HCT116 (cell line): ENCODE measurements at regions not wholly inside any gene's neighbourhood (a gene's known extent, or its start where the extent isn't known, plus 50 kb on each side); places are given as distances from the start of the nearest gene placed in this dataset.

Source experiments
- ATAC-seq: fragments of 200-7000 bp; cut with Tn5 transposase; 2 replicates; pipeline ENCODE4 v1.9.1; 2020; ENCODE audit warnings: mild to moderate bottlenecking, moderate library complexity
- BruUV-seq: library from RNA; stranded (reverse); fragments of 400-500 nt; replicated peaks from 2 replicates; lab custom pipeline; 2021; lab: Mats Ljungman, UMichigan
- CTCF ChIA-PET: fragments of 300-600 bp; sonication (Branson Sonifier 250); formaldehyde crosslinking; loops from one replicate; lab custom pipeline; 2021; ENCODE audit warnings: antibody characterized with exemption; lab: Charles Lee
- POLR2A ChIA-PET: fragments of 300-600, 350-600 bp; sonication (Branson Sonifier 250); formaldehyde crosslinking; loops from one replicate; lab custom pipeline; 2021; ENCODE audit warnings: antibody characterized with exemption; lab: Charles Lee
- RAD21 ChIA-PET, 2 experiments: fragments of 300-600 bp; sonication (Branson Sonifier 250); formaldehyde crosslinking; loops; one replicate each; lab custom pipeline; 2023; ENCODE audit warnings: low total read pairs in 2 of 2; ENCODE audit not compliant: uncharacterized antibody in 2 of 2, unreplicated experiment in 2 of 2, low non-redundant PET in 1 of 2; lab: Charles Lee
- DNase-seq: peaks from one replicate; pipeline ENCODE4 v3.0.0-alpha.2; 2010; ENCODE audit warnings: low read depth, low spot score
- H2AFZ ChIP-seq: fragments of 200-600 bp; shearing (Covaris generic), sonication (generic); 2 replicates; pipeline ENCODE4 v1.6.1; 2017; ENCODE audit warnings: low read depth, mixed run types, mixed read lengths, antibody characterized with exemption, low read length; ENCODE audit not compliant: poor library complexity, severe bottlenecking
- H3K27ac ChIP-seq: 2 replicates; pipeline ENCODE4 v1.5.1; 2012; ENCODE audit warnings: low read depth, low read length
- H3K27me3 ChIP-seq: fragments of 200-600 bp; sonication (generic); 2 replicates; pipeline ENCODE4 v1.6.1; 2016; ENCODE audit warnings: mixed run types, low read length, mixed read lengths; ENCODE audit not compliant: insufficient read depth
- H3K36me3 ChIP-seq, 2 experiments: fragments of 200-500 bp in 1 of 2; fragments of 200-600 bp in 1 of 2; sonication (Bioruptor generic) in 1 of 2; sonication (generic) in 1 of 2; 2 replicates each; pipeline versions ENCODE4 v1.5.1 to v1.6.1; 2014 to 2016; ENCODE audit warnings: low read length in 2 of 2, inconsistent platforms in 1 of 2, mixed read lengths in 1 of 2, mixed run types in 1 of 2; ENCODE audit not compliant: insufficient read depth in 2 of 2, control insufficient read depth in 1 of 2
- H3K4me1 ChIP-seq, 2 experiments: fragments of 200-600 bp in 1 of 2; sonication (generic) in 1 of 2; 2 replicates each; pipeline versions ENCODE4 v1.5.1 to v1.6.1; 2012 to 2017; ENCODE audit warnings: low read length in 2 of 2, inconsistent platforms in 1 of 2, mild to moderate bottlenecking in 1 of 2, mixed read lengths in 1 of 2, mixed run types in 1 of 2, moderate library complexity in 1 of 2; ENCODE audit not compliant: insufficient read depth in 2 of 2, control insufficient read depth in 1 of 2
- H3K4me2 ChIP-seq: fragments of 200-600 bp; sonication (generic); 2 replicates; pipeline ENCODE4 v1.6.1; 2017; ENCODE audit warnings: mixed run types, low read length, mixed read lengths
- H3K4me3 ChIP-seq, 2 experiments: fragments of 200-600 bp in 1 of 2; sonication (generic) in 1 of 2; replicated peaks in 1 of 2; 2 replicates each; pipeline ENCODE4 v1.5.1; 2011 to 2016; ENCODE audit warnings: low read length in 2 of 2, control low read depth in 1 of 2, low read depth in 1 of 2, mild to moderate bottlenecking in 1 of 2, mixed read lengths in 1 of 2, mixed run types in 1 of 2
- H3K79me2 ChIP-seq: fragments of 200-600 bp; sonication (generic); 2 replicates; pipeline ENCODE4 v1.6.1; 2017; ENCODE audit warnings: mild to moderate bottlenecking, mixed run types, low read length, moderate library complexity, mixed read lengths; ENCODE audit not compliant: insufficient read depth
- H3K9ac ChIP-seq: fragments of 200-600 bp; sonication (generic); 2 replicates; pipeline ENCODE4 v1.6.1; 2016; ENCODE audit warnings: low read length, mixed read lengths
- H3K9me2 ChIP-seq: fragments of 200-600 bp; sonication (generic), shearing (Covaris generic); 2 replicates; pipeline ENCODE4 v1.6.1; 2017; ENCODE audit warnings: mixed run types, mild to moderate bottlenecking, moderate library complexity; ENCODE audit not compliant: insufficient read depth
- H3K9me3 ChIP-seq, 2 experiments: fragments of 200-500 bp in 1 of 2; fragments of 200-600 bp in 1 of 2; sonication (Bioruptor generic) in 1 of 2; sonication (generic) in 1 of 2; 2 replicates each; pipeline ENCODE4 v1.6.1; 2014 to 2017; ENCODE audit warnings: low read length in 2 of 2, mixed read lengths in 2 of 2, inconsistent platforms in 1 of 2, low read depth in 1 of 2, mild to moderate bottlenecking in 1 of 2, mixed run types in 1 of 2, moderate library complexity in 1 of 2; ENCODE audit not compliant: control insufficient read depth in 1 of 2, insufficient read depth in 1 of 2
- H4K20me1 ChIP-seq: fragments of 200-600 bp; sonication (generic), shearing (Covaris generic); 2 replicates; pipeline ENCODE4 v1.6.1; 2017; ENCODE audit warnings: mixed run types, mild to moderate bottlenecking, moderate library complexity; ENCODE audit not compliant: insufficient read depth
- CBX3 ChIP-seq: IDR thresholded peaks from 2 replicates; pipeline ENCODE4 v1.6.1; 2012; ENCODE audit warnings: low read depth
- CEBPB ChIP-seq: IDR thresholded peaks from 2 replicates; pipeline ENCODE4 v1.6.1; 2012; ENCODE audit warnings: low read depth
- EGR1 ChIP-seq: IDR thresholded peaks from 2 replicates; pipeline ENCODE4 v1.6.1; 2012; ENCODE audit warnings: low read depth
- ELF1 ChIP-seq: IDR thresholded peaks from 2 replicates; pipeline ENCODE4 v1.6.1; 2012; ENCODE audit warnings: low read depth, borderline replicate concordance
- EZH2 ChIP-seq: fragments of 200-600 bp; sonication (generic); IDR thresholded peaks from 2 replicates; pipeline ENCODE4 v1.6.1; 2017; ENCODE audit warnings: antibody characterized with exemption, mixed run types
- FOSL1 ChIP-seq: IDR thresholded peaks from 2 replicates; pipeline ENCODE4 v1.6.1; 2012; ENCODE audit warnings: low read depth
- JUND ChIP-seq: IDR thresholded peaks from 2 replicates; pipeline ENCODE4 v1.6.1; 2012
- POLR2A ChIP-seq: IDR thresholded peaks from 2 replicates; pipeline ENCODE4 v1.7.0; 2011; ENCODE audit warnings: borderline replicate concordance; ENCODE audit not compliant: insufficient read depth, insufficient read length; ENCODE audit errors: extremely low read depth
- POLR2AphosphoS5 ChIP-seq: IDR thresholded peaks from 2 replicates; pipeline ENCODE4 v1.6.1; 2011; ENCODE audit warnings: mild to moderate bottlenecking, low read depth, low read length, moderate library complexity
- RAD21 ChIP-seq: IDR thresholded peaks from 2 replicates; pipeline ENCODE4 v1.6.1; 2012; ENCODE audit warnings: low read depth, mild to moderate bottlenecking
- SIN3A ChIP-seq: IDR thresholded peaks from 2 replicates; pipeline ENCODE4 v1.6.1; 2012; ENCODE audit warnings: low read depth
- SP1 ChIP-seq: IDR thresholded peaks from 2 replicates; pipeline ENCODE4 v1.6.1; 2012; ENCODE audit warnings: low read depth
- SRF ChIP-seq: IDR thresholded peaks from 2 replicates; pipeline ENCODE4 v1.6.1; 2012; ENCODE audit warnings: low read depth
- YY1 ChIP-seq: IDR thresholded peaks from 2 replicates; pipeline ENCODE4 v1.6.1; 2011; ENCODE audit warnings: low read length, low read depth, moderate library complexity, mild to moderate bottlenecking; ENCODE audit not compliant: insufficient replicate concordance; ENCODE audit errors: extremely low read depth
- ZFX ChIP-seq: fragments of 450-650 bp; IDR thresholded peaks from 2 replicates; pipeline ENCODE4 v1.6.1; 2017
- ZNF274 ChIP-seq: fragments of 200-500 bp; sonication (Bioruptor generic); IDR thresholded peaks from 2 replicates; pipeline ENCODE4 v1.6.1; 2014; ENCODE audit warnings: mild to moderate bottlenecking, low read depth, low read length, inconsistent platforms
- intact Hi-C: fragments of 100-400 bp; cut with micrococcal nuclease; formaldehyde crosslinking; loops from 2 replicates; pipeline ENCODE4 v1.10.0; 2022
- TF ChIP-seq, protein P1 (sequence below): IDR thresholded peaks from 2 replicates; pipeline ENCODE4 v1.6.1; 2012
- TF ChIP-seq, protein P2 (sequence below): IDR thresholded peaks from 2 replicates; pipeline ENCODE4 v1.6.1; 2012
- TF ChIP-seq, protein P3 (sequence below): IDR thresholded peaks from 2 replicates; pipeline ENCODE4 v1.6.1; 2012; ENCODE audit warnings: low read depth
- TF ChIP-seq, protein P4 (sequence below): IDR thresholded peaks from 2 replicates; pipeline ENCODE4 v1.6.1; 2011; ENCODE audit warnings: mild to moderate bottlenecking, low read length, moderate library complexity; ENCODE audit not compliant: insufficient replicate concordance; ENCODE audit errors: extremely low read depth

- ChIA-PET RAD21 (no interaction called here), POLR2A (no interaction called here), CTCF (no interaction called here)
- no peak overlapping the region for H3K9ac ChIP-seq
- DNase-seq = no peak
- no peaks in the 10 kb centered on the region; the same call in 1 of the 2 replicates for H3K27me3 ChIP-seq
- H3K27ac ChIP-seq = no peak overlapping the region
- no peak overlapping the region for H2AFZ ChIP-seq
- no peak for ATAC-seq
- no peaks in the 10 kb centered on the region for H3K36me3 ChIP-seq
- intact Hi-C loops = no loop called here
- no peaks in the 10 kb centered on the region for H3K79me2 ChIP-seq
- H3K4me3 ChIP-seq = no peak overlapping the region
- TF ChIP-seq JUND = no peak
- TF ChIP-seq POLR2AphosphoS5 = no peak
- TF ChIP-seq, protein P1, sequence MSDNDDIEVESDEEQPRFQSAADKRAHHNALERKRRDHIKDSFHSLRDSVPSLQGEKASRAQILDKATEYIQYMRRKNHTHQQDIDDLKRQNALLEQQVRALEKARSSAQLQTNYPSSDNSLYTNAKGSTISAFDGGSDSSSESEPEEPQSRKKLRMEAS = no peak
- TF ChIP-seq, protein P2, sequence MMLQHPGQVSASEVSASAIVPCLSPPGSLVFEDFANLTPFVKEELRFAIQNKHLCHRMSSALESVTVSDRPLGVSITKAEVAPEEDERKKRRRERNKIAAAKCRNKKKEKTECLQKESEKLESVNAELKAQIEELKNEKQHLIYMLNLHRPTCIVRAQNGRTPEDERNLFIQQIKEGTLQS = no peak
- TF ChIP-seq ELF1 = no peak
- TF ChIP-seq CBX3 = no peak
- TF ChIP-seq ZFX = no peak
- no peak for TF ChIP-seq SRF
- no peak for TF ChIP-seq ZNF274
- no peak for TF ChIP-seq EZH2
- TF ChIP-seq SIN3A = no peak
- no peak for TF ChIP-seq YY1
- TF ChIP-seq, protein P3, sequence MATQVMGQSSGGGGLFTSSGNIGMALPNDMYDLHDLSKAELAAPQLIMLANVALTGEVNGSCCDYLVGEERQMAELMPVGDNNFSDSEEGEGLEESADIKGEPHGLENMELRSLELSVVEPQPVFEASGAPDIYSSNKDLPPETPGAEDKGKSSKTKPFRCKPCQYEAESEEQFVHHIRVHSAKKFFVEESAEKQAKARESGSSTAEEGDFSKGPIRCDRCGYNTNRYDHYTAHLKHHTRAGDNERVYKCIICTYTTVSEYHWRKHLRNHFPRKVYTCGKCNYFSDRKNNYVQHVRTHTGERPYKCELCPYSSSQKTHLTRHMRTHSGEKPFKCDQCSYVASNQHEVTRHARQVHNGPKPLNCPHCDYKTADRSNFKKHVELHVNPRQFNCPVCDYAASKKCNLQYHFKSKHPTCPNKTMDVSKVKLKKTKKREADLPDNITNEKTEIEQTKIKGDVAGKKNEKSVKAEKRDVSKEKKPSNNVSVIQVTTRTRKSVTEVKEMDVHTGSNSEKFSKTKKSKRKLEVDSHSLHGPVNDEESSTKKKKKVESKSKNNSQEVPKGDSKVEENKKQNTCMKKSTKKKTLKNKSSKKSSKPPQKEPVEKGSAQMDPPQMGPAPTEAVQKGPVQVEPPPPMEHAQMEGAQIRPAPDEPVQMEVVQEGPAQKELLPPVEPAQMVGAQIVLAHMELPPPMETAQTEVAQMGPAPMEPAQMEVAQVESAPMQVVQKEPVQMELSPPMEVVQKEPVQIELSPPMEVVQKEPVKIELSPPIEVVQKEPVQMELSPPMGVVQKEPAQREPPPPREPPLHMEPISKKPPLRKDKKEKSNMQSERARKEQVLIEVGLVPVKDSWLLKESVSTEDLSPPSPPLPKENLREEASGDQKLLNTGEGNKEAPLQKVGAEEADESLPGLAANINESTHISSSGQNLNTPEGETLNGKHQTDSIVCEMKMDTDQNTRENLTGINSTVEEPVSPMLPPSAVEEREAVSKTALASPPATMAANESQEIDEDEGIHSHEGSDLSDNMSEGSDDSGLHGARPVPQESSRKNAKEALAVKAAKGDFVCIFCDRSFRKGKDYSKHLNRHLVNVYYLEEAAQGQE = no peak
- no peak for TF ChIP-seq POLR2A
- no peak for TF ChIP-seq RAD21
- TF ChIP-seq FOSL1 = no peak
- TF ChIP-seq CEBPB = no peak
- TF ChIP-seq, protein P4, sequence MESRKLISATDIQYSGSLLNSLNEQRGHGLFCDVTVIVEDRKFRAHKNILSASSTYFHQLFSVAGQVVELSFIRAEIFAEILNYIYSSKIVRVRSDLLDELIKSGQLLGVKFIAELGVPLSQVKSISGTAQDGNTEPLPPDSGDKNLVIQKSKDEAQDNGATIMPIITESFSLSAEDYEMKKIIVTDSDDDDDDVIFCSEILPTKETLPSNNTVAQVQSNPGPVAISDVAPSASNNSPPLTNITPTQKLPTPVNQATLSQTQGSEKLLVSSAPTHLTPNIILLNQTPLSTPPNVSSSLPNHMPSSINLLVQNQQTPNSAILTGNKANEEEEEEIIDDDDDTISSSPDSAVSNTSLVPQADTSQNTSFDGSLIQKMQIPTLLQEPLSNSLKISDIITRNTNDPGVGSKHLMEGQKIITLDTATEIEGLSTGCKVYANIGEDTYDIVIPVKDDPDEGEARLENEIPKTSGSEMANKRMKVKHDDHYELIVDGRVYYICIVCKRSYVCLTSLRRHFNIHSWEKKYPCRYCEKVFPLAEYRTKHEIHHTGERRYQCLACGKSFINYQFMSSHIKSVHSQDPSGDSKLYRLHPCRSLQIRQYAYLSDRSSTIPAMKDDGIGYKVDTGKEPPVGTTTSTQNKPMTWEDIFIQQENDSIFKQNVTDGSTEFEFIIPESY = no peak
- no peak for TF ChIP-seq EGR1
- no peak for TF ChIP-seq SP1
- H3K9me3 ChIP-seq = no peaks in the 10 kb centered on the region
- H3K4me2 ChIP-seq = no peak overlapping the region
- no TSS peak for BruUV-seq
- H3K4me1 ChIP-seq = no peaks in the 10 kb centered on the region
- no peaks in the 10 kb centered on the region for H3K9me2 ChIP-seq
- H4K20me1 ChIP-seq = no peaks in the 10 kb centered on the region
Observed at GRCh38 chr10:85250304-85250703, 921.9 kb downstream of the CCSER2 start.
